ENCODE measurements at regions not wholly inside any gene's neighbourhood (a gene's known extent, or its start where the extent isn't known, plus 50 kb on each side); places are given as distances from the start of the nearest gene placed in this dataset.

DNA sequence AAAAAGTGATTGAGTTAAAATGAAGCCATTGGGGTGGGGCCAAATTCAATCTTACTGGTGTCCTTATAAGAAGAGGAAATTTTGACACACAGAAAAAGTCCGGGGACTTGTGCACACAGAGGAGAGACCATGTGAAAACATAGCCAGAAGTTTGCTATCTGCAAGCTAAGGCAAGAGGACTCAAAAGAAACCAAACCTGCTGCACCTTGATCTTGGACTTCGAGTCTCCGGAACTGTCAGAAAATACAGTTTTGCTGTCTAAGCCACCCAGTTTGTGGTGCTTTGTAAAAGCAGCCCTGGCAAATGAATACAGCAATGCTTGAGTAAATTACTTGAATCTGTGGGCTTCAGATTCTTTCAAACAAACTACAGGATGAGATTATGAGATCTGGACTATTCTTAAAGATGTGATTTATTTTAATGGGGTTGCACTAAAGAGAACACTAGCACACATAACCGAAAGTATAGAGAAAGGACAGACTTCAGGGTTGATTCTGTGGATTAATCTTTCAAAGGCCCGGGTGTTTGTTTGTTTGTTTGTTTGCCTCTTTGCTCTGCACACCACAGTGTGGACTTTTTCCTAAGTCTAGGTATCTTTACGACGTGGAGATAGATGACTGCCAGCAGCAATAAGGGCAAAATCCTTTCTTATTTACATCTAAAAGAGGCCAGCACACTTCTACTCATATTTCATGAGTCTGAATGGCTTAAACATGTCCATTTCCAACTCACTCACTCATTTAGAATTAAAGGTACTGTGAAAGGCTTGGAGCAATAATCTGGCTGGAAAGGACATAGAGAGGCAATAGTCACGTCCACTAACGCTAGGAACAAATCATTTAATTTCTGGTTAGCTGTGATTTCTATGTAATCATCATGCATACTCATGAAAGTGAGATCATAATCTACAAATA, 53.9 kb upstream of the SSR3 start:
- TF ChIP-seq RXRA (IDR thresholded peaks at IDR 0.05; ENCODE audit: borderline replicate concordance, low read depth) (no peak), RAD21 (IDR thresholded peaks at IDR 0.05; ENCODE audit: low read length) (no peak), TEAD4 (IDR thresholded peaks at IDR 0.05; ENCODE audit: borderline replicate concordance, insufficient read depth) (no peak), ZBTB33 (IDR thresholded peaks at IDR 0.05; ENCODE audit: borderline replicate concordance, low read depth) (no peak), EZH2phosphoT487 (IDR thresholded peaks at IDR 0.05; ENCODE audit: borderline replicate concordance, low read depth) (no peak), GABPA (IDR thresholded peaks at IDR 0.05; ENCODE audit: low read depth) (no peak), NFIC (IDR thresholded peaks at IDR 0.05; ENCODE audit: borderline replicate concordance) (no peak), RFX5 (IDR thresholded peaks at IDR 0.05; ENCODE audit: low read length) (no peak), MAX (IDR thresholded peaks at IDR 0.05; ENCODE audit: low read depth) (no peak), MEF2A (IDR thresholded peaks at IDR 0.05; ENCODE audit: borderline replicate concordance, low read depth) (no peak), CHD2 (IDR thresholded peaks at IDR 0.05; ENCODE audit: low read length, partially characterized antibody) (no peak), GATA2 (CRISPR knock-in tag; IDR thresholded peaks at IDR 0.05) (no peak), YY1 (IDR thresholded peaks at IDR 0.05; ENCODE audit: low read depth) (no peak)
- TF ChIP-seq, protein P1, sequence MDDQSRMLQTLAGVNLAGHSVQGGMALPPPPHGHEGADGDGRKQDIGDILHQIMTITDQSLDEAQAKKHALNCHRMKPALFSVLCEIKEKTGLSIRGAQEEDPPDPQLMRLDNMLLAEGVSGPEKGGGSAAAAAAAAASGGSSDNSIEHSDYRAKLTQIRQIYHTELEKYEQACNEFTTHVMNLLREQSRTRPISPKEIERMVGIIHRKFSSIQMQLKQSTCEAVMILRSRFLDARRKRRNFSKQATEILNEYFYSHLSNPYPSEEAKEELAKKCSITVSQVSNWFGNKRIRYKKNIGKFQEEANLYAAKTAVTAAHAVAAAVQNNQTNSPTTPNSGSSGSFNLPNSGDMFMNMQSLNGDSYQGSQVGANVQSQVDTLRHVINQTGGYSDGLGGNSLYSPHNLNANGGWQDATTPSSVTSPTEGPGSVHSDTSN (IDR thresholded peaks at IDR 0.05), result no peak
- Histone ChIP-seq H3K27me3 (ENCODE audit: insufficient read depth) (no peaks in the 10 kb centered on the region), H2AFZ (ENCODE audit: low read depth) (no peak overlapping the region), H3K9me2 (no peaks in the 10 kb centered on the region), H3K36me3 (replicated peaks in 1 of 2; ENCODE audit: control insufficient read depth in 1 of 2, insufficient read depth in 2 of 2, low read length in 1 of 2) (peaks cover 0 to 5% of the 10 kb centered on the region in 2 experiments), H3K4me1 (ENCODE audit: control insufficient read depth in 1 of 2, insufficient read depth in 2 of 2, low read depth in 1 of 2, low read length in 1 of 2) (peaks cover 4 to 24% of the 10 kb centered on the region in 2 experiments; a peak in 2 of 4 replicates), H3K9me3 (no peaks in the 10 kb centered on the region), H3F3A (replicated peaks; ENCODE audit: insufficient read depth) (no peaks in the 10 kb centered on the region), H4K20me1 (ENCODE audit: insufficient read depth) (no peaks in the 10 kb centered on the region), H3K27ac (ENCODE audit: low read depth in 2 of 2, low read length in 1 of 2) (no peak overlapping the region), H3K79me2 (ENCODE audit: insufficient read depth) (no peaks in the 10 kb centered on the region), H3K9ac (no peak overlapping the region), H3K4me3 (ENCODE audit: low read depth in 2 of 2, low read length in 1 of 2) (no peak overlapping the region), H3K4me2 (no peak overlapping the region)
- DNase-seq, result no peak
- ChIA-PET POLR2A (no interaction called here), CTCF (interaction anchor here (1.1 kb wide), 1 partner anchor 66 kb away, joined by 4 read pairs; no protein-coding TSS in a partner anchor)
- 85% methylated on average over 9 of the region's 9 CpGs for WGBS (ENCODE audit: low lambda C conversion rate)

Data from SK-N-SH (cell line).